ENCODE measurements at regions not wholly inside any gene's neighbourhood (a gene's known extent, or its start where the extent isn't known, plus 50 kb on each side); places are given as distances from the start of the nearest gene placed in this dataset.

DNA sequence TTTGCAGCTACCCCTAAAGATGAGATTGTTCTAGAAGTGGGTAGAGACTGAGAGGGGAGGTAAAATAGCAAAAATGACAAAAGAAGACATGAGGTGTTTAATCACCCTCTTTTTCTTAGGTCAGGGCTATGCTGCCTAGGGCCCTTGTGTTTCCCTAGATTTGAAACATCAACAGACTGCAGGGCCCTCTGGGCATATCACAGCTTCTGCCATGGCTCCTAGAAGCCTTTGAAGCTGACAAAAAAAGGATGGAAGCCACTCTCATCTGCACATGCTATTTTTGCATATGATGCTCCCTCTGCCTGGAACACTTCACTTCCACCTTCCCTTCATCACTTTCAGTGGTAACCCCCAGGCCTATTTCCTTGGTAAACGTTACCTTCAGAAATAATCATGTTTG is 68.1 kb downstream of the BTG1 start:
- TF ChIP-seq, protein P1, sequence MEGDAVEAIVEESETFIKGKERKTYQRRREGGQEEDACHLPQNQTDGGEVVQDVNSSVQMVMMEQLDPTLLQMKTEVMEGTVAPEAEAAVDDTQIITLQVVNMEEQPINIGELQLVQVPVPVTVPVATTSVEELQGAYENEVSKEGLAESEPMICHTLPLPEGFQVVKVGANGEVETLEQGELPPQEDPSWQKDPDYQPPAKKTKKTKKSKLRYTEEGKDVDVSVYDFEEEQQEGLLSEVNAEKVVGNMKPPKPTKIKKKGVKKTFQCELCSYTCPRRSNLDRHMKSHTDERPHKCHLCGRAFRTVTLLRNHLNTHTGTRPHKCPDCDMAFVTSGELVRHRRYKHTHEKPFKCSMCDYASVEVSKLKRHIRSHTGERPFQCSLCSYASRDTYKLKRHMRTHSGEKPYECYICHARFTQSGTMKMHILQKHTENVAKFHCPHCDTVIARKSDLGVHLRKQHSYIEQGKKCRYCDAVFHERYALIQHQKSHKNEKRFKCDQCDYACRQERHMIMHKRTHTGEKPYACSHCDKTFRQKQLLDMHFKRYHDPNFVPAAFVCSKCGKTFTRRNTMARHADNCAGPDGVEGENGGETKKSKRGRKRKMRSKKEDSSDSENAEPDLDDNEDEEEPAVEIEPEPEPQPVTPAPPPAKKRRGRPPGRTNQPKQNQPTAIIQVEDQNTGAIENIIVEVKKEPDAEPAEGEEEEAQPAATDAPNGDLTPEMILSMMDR (conservative IDR thresholded peaks at IDR 0.05): no peak
- H3K27ac ChIP-seq: no peak overlapping the region

DNA sequence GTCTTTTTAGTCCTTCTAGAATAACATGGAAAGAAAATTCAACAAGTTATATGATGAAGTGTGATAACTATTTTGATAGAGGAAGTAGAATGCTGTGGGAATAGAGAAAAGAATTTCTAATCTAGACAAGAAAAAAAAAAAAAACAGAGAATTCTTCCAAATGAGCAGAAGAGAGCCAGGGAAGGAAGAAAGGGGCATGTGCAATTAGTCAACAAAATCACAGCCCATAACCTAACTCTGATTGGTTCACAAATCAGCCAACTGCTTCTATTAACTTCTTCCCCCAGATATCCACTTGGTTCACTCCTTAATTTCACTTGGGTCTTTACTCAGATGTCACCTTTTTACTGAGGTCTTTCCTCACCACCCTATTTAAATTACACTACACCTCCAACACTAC is 69.5 kb downstream of the BTG1 start:
- H3K27ac ChIP-seq: no peak overlapping the region

DNA sequence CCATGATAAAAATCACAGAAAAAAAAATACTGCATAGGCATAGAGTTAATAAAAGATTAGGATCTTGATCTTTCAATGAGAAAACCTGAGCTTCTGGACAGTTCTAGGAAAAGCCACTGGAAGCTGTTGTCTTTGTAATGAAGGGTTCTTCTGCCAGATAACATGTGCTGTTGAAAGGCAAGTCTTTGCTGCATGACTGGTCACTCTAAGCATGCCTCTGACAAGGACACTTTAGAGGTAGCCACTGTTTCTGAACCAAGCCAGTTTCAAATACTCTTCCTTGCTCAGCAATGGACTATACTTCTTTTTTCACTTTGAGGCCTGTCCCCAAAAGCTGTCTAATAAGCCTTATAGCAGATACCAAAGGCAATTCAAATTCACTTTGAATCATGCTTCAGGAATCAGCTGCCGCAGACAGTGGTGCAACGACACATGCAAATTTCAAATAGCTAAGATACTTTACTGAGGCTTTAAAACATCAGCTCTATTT is 70.2 kb downstream of the BTG1 start:
- TF ChIP-seq, protein P1 (conservative IDR thresholded peaks at IDR 0.05): no peak
- no peak overlapping the region for H3K27ac ChIP-seq

More for the DNA sequence above, 69.5 kb downstream of the BTG1 start:
- TF ChIP-seq, protein P1 (conservative IDR thresholded peaks at IDR 0.05): no peak

DNA sequence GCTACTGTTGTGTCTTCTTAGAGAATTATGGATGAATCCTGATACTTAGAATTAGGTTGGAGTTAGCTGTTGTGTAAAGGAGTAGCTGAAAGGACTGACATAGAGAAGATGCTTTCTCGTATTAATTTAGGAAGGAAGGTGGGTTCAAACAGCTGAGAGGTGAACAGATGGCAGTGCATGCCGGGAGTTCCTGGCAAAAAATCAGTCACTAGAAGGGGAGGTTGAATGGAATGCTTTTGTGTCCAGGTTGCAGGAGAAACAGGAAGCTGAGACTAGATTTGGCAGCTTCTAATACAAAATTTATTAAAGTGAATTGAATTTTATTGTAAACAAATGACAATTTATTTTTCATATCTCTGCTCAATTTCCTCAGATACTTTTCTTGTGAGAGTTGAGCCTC is 70.8 kb downstream of the BTG1 start:
- TF ChIP-seq, protein P1 (conservative IDR thresholded peaks at IDR 0.05): no peak
- H3K27ac ChIP-seq: no peak overlapping the region

DNA sequence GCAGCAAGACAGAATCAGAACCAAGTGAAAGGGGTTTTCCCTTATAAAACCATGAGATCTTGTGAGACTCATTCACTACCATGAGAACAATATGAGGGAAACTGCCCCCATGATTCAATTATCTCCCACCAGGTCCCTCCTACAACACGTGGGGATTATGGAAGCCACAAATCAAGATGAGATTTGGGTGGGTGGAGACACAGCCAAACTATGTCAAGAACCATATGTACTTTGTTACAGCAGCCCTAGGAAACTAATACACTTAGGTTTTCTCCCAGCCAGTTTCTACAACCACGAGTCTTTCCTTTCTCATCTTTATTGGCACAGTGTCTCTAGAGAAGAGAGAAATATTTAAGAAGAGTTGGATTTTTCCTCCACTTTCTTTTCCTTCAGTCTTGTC is 72.6 kb downstream of the BTG1 start:
- no peak overlapping the region for H3K27ac ChIP-seq
- TF ChIP-seq, protein P1 (conservative IDR thresholded peaks at IDR 0.05): no peak

DNA sequence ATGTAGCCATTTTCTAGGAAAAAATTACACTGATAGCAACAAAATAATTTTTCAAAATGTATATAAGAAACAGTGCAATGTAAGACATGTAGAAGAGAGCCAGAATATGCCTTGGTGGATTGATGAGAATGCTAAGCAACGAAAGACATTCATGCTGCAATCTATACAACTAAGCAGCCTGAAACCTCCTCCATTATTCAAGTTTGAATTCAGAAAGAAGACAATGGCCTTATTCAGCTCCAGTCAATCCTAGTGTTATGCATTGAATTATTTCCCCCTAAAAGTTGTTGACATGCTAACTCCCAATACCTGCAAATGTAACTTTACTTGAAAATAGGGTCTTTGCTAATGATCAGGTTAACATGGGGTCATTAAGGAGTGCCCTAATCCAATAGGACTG is 73.5 kb downstream of the BTG1 start:
- TF ChIP-seq, protein P1 (conservative IDR thresholded peaks at IDR 0.05): no peak
- no peak overlapping the region for H3K27ac ChIP-seq

DNA sequence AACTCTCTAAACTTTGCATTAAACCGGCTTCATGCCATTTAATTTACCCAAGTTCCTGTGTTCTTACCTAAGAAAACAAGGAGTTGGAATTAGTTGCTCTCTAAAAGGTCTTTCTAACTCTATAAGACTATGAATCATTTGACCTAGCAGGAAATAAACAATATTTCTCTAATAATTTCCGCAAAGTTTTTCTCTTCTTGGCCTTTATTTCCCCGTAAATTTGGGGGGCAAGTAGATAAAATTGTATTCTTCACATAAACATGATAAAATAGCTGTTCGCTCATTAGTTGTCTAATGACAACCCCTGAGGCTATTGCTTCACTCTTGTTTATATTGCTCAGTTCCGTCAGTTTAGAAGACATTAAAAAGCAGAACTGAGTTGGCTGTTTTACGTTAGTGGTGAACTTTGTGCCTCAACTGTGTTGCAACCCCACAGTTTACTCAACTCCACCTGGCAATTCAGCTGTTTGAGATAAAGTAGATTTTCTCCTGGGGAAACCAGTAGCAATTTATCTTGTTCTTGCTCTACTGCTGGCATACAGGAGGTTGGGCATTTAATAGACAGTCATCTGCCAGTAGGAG is 74.7 kb downstream of the BTG1 start:
- no peak overlapping the region for H3K27ac ChIP-seq
- TF ChIP-seq, protein P1 (conservative IDR thresholded peaks at IDR 0.05): no peak
